Ishikawa (cell line): ENCODE measurements at regions not wholly inside any gene's neighbourhood (a gene's known extent, or its start where the extent isn't known, plus 50 kb on each side); places are given as distances from the start of the nearest gene placed in this dataset.

Experiments
- CEBPB ChIP-seq: IDR thresholded peaks from 2 replicates; pipeline ENCODE4 v1.6.1; 2012
- CREB1 ChIP-seq: IDR thresholded peaks from 2 replicates; pipeline ENCODE4 v1.6.1; 2012; ENCODE audit warnings: low read depth
- EGR1 ChIP-seq: IDR thresholded peaks from 2 replicates; pipeline ENCODE4 v1.6.1; 2012
- EP300 ChIP-seq: IDR thresholded peaks from 2 replicates; pipeline ENCODE4 v1.6.1; 2012; ENCODE audit warnings: borderline replicate concordance
- FOXM1 ChIP-seq: IDR thresholded peaks from 2 replicates; pipeline ENCODE4 v1.6.1; 2012; ENCODE audit warnings: low read depth, borderline replicate concordance
- NFIC ChIP-seq: IDR thresholded peaks from 2 replicates; pipeline ENCODE4 v1.6.1; 2012
- RAD21 ChIP-seq: IDR thresholded peaks from 2 replicates; pipeline ENCODE4 v1.6.1; 2012; ENCODE audit warnings: low read depth
- TAF1 ChIP-seq: IDR thresholded peaks from 2 replicates; pipeline ENCODE4 v1.6.1; 2012; ENCODE audit warnings: low read depth, mild to moderate bottlenecking
- TCF12 ChIP-seq: IDR thresholded peaks from 2 replicates; pipeline ENCODE4 v1.6.1; 2012; ENCODE audit warnings: low read depth
- YY1 ChIP-seq: IDR thresholded peaks from 2 replicates; pipeline ENCODE4 v1.6.1; 2012; ENCODE audit warnings: low read depth
- ZBTB7A ChIP-seq: IDR thresholded peaks from 2 replicates; pipeline ENCODE4 v1.6.1; 2012; ENCODE audit warnings: low read depth
- TF ChIP-seq, protein P1 (sequence below): IDR thresholded peaks from 2 replicates; pipeline ENCODE4 v1.6.1; 2012; ENCODE audit warnings: low read depth, mild to moderate bottlenecking
- TF ChIP-seq, protein P2 (sequence below): IDR thresholded peaks from 2 replicates; pipeline ENCODE4 v1.6.1; 2012
- TF ChIP-seq, protein P3 (sequence below): IDR thresholded peaks from 2 replicates; pipeline ENCODE4 v1.6.1; 2012

DNA sequence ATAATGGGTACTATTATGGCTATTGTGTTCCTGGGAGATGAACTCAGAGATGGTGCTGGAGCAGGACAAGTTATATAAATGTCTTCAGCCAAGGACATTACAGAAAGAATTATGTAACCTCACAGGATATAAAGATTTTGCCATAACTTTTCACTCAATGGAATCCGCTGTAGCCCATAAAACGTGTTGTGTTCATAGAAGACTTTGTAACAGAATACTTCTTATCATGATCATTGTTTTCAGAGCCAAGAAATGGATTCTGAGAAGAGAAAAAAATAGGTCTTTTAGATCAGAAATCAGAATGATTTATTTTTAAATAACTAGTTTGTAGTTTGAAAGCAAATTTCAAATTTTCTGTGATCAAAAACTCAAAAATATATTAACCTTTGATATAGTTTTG, 441.0 kb upstream of the TENM3 start:
- TF ChIP-seq, protein P1, sequence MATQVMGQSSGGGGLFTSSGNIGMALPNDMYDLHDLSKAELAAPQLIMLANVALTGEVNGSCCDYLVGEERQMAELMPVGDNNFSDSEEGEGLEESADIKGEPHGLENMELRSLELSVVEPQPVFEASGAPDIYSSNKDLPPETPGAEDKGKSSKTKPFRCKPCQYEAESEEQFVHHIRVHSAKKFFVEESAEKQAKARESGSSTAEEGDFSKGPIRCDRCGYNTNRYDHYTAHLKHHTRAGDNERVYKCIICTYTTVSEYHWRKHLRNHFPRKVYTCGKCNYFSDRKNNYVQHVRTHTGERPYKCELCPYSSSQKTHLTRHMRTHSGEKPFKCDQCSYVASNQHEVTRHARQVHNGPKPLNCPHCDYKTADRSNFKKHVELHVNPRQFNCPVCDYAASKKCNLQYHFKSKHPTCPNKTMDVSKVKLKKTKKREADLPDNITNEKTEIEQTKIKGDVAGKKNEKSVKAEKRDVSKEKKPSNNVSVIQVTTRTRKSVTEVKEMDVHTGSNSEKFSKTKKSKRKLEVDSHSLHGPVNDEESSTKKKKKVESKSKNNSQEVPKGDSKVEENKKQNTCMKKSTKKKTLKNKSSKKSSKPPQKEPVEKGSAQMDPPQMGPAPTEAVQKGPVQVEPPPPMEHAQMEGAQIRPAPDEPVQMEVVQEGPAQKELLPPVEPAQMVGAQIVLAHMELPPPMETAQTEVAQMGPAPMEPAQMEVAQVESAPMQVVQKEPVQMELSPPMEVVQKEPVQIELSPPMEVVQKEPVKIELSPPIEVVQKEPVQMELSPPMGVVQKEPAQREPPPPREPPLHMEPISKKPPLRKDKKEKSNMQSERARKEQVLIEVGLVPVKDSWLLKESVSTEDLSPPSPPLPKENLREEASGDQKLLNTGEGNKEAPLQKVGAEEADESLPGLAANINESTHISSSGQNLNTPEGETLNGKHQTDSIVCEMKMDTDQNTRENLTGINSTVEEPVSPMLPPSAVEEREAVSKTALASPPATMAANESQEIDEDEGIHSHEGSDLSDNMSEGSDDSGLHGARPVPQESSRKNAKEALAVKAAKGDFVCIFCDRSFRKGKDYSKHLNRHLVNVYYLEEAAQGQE = no peak
- TF ChIP-seq RAD21 = no peak
- TF ChIP-seq, protein P2, sequence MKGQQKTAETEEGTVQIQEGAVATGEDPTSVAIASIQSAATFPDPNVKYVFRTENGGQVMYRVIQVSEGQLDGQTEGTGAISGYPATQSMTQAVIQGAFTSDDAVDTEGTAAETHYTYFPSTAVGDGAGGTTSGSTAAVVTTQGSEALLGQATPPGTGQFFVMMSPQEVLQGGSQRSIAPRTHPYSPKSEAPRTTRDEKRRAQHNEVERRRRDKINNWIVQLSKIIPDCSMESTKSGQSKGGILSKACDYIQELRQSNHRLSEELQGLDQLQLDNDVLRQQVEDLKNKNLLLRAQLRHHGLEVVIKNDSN = no peak
- TF ChIP-seq EGR1 = no peak
- no peak for TF ChIP-seq TAF1
- TF ChIP-seq, protein P3, sequence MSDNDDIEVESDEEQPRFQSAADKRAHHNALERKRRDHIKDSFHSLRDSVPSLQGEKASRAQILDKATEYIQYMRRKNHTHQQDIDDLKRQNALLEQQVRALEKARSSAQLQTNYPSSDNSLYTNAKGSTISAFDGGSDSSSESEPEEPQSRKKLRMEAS = no peak

DNA sequence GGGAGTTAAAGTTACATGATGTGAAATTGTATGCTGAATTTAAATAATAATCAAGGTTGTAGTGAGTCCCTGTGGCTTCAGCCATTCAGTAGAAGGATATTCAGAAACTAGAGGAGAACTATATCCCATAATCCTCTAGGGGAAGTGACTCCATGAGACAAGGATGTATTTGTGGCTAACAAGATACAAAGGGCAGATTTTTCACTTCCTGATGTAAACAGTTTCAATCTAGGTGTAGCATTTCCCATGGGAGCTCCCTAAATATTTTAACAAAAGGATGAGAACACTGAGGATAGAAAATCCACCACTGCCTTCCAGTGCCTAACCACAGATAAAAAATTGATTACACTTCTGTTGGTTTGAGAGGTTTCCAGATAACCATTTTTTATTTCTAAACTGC, 435.4 kb upstream of the TENM3 start:
- TF ChIP-seq, protein P1 = no peak
- TF ChIP-seq NFIC = no peak
- TF ChIP-seq YY1 = no peak
- no peak for TF ChIP-seq CREB1
- TF ChIP-seq EGR1 = no peak
- TF ChIP-seq, protein P3 = no peak

DNA sequence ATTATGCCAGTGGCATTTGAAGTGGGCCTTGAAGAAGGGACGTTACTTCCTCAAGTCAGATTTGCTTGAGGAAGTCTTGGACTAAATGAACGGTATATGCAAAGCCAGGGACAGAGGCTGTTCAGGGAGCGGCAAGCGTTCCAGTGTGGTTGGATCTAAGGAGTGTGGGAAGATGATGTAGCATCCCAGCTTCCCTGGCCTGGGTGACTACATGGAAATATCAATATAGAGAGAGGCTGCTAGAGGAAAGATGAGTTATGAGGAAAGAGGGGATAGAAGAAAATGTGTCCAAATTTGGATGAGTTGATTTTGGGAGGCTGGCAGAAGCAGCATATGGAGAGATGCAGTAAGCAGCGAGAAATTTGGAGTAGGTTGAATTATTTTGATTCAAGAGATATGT, 432.5 kb upstream of the TENM3 start:
- TF ChIP-seq, protein P1 = no peak
- TF ChIP-seq, protein P2 = no peak
- no peak for TF ChIP-seq EGR1
- no peak for TF ChIP-seq NFIC

DNA sequence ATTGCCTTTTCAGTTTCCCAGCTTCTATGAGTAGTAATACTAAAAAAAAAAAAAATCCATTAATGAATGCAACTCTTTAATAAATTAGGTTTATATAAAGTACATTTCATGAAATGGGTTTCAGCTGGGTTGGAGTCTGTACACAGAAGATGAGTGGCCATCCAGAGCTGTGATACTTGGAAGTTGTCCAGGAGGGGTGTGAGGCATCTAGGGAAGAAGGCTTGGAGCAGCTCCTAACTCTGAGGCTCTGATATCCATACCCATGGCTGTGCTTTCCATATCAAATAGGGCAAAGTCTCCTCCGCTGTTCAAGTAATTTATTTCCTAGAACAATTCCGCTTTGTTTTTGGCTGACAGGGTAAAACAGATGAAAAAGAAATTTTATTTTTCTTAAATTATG, 423.3 kb upstream of the TENM3 start:
- no peak for TF ChIP-seq EP300
- no peak for TF ChIP-seq YY1
- TF ChIP-seq, protein P1 = no peak
- TF ChIP-seq RAD21 = no peak
- no peak for TF ChIP-seq NFIC
- no peak for TF ChIP-seq EGR1
- TF ChIP-seq, protein P2 = no peak
- TF ChIP-seq, protein P3 = no peak
- no peak for TF ChIP-seq TAF1
- no peak for TF ChIP-seq ZBTB7A
- no peak for TF ChIP-seq CEBPB
- TF ChIP-seq CREB1 = no peak
- TF ChIP-seq TCF12 = no peak
- no peak for TF ChIP-seq FOXM1
